ENCODE measurements at regions not wholly inside any gene's neighbourhood (a gene's known extent, or its start where the extent isn't known, plus 50 kb on each side); places are given as distances from the start of the nearest gene placed in this dataset.
A peak's percentile ranks its signal among the peaks of the same experiment; 100 is the strongest.

DNA sequence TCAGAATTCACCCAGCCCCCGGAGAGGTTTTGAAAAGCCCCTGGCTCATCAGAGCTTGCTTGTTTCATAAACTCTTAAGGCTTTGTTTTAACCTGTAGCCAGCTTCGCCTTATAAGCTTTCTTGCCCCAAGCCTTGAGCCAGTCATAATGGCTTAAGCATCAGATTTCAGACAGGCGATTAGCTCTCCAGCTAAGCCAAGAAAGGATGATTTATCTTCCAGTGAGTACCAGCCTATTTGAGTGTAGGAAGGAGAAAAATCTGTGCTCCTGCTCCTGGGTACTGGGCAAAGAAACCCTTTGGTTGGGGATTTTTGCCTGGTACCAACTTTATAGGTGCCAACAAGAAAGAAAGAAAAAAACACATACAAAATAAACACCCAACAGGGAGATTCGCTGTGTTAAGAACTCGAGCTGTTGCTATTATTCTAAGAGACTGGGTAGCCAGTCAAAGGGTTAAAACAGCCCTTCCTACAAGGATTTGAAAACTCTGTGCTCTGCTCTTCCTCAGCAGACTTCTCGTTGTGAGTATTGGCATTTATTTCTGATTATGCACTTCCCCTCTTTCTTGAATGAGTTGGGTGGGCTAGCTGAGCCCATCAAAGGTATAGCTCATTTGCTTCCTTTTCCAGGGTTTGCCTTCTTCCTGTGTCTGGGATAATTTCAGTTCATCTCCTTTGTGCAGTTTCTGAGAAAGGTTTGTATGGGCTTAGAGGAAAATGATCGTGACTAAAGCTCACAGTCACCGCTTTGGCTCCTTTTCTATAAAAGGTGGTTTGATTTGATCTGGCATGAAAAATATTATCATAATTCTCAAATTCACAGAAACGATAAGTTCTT lies 157.2 kb upstream of the DMRT1 start:
- Histone ChIP-seq H3K4me1 (peaks cover 42% of the 10 kb centered on the region), H3K27ac (peak overlapping the region in 3 of 4 donors; percentile 87 to 96 (median 90)), H3K36me3 (replicated peaks in 1 of 2; ENCODE audit: insufficient read depth in 1 of 2, low read depth in 2 of 2) (no peaks in the 10 kb centered on the region), H3K4me3 (no peak overlapping the region), H3K9me3 (no peaks in the 10 kb centered on the region), H3K27me3 (no peaks in the 10 kb centered on the region)
- no peak for DNase-seq
- ATAC-seq = no peak
- whole genome bisulfite sequencing, 2 donors = 47 to 48% methylated on average over 9 of the region's 9 CpGs
- TF ChIP-seq CTCF (IDR thresholded peaks at IDR 0.05) = no peak
- no peak for TF ChIP-seq POLR2A (IDR thresholded peaks at IDR 0.05)
- intact Hi-C loops (cut with DNase I) = no loop called here

DNA sequence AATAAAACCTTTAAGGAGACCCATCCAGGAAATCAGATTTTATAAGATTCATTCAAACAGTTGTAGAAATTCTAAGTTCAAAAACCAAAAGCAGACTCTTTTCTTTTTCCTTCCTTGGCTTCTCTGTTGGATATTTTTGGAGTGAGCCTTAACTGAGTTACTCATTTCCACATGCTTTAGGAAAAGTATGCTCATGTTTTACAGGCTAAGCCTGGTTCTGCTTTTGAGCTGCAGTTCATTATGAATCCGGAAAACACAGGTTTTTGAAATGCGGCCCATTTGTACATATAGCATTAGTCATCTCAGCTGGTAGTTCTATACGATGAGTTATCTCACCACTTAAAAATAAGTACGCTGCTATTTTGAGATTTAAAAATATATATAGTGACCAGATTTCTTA lies 156.6 kb upstream of the DMRT1 start:
- H3K4me3 ChIP-seq = no peak overlapping the region
- peak overlapping the region in 3 of 4 donors; percentile 87 to 96 (median 90) for H3K27ac ChIP-seq
- no peaks in the 10 kb centered on the region for H3K9me3 ChIP-seq
- H3K36me3 ChIP-seq (replicated peaks in 1 of 2; ENCODE audit: insufficient read depth in 1 of 2, low read depth in 2 of 2) = no peaks in the 10 kb centered on the region
- intact Hi-C loops (cut with DNase I) = no loop called here
- TF ChIP-seq CTCF (IDR thresholded peaks at IDR 0.05) (no peak), POLR2A (IDR thresholded peaks at IDR 0.05) (no peak)
- no peaks in the 10 kb centered on the region for H3K27me3 ChIP-seq
- H3K4me1 ChIP-seq = peaks cover 42% of the 10 kb centered on the region
- 45 to 47% methylated on average over 4 of the region's 4 CpGs for WGBS, 2 donors
- DNase-seq = no peak
- ATAC-seq = no peak

DNA sequence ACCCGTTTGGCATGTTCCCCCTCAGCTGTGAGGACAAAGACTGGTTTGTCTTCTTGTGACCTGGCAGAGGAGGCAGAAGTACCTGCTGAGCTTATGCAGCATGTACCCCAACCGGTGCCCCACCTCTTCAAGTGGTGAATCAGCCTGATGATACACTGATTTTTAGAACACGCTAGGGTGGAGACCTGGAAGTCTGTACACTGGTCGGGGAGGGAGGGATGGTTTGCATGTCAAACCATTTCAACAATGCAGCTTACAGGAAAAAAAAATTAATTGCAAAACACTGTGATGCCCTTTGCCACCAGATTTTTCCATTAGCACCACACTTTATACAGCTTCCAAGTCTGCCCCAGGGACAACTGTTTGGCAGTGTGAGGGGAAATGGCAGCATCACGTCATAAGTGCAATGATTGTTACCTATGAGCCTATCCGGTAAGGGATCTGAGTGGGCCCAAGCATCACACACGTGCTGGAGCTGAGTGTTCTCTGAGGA lies 155.1 kb upstream of the DMRT1 start:
- no peak for ATAC-seq
- Histone ChIP-seq H3K27ac (peak overlapping the region in 2 of 4 donors; percentile 90 to 96), H3K36me3 (replicated peaks in 1 of 2; ENCODE audit: insufficient read depth in 1 of 2, low read depth in 2 of 2) (no peaks in the 10 kb centered on the region), H3K27me3 (no peaks in the 10 kb centered on the region), H3K9me3 (no peaks in the 10 kb centered on the region), H3K4me3 (no peak overlapping the region), H3K4me1 (peaks cover 42% of the 10 kb centered on the region)
- TF ChIP-seq CTCF (IDR thresholded peaks at IDR 0.05) (no peak), POLR2A (IDR thresholded peaks at IDR 0.05) (no peak)
- 61 to 71% methylated on average over 7 of the region's 7 CpGs for whole genome bisulfite sequencing, 2 donors
- DNase-seq = peak in 1 of 4 donors; percentile 23
- intact Hi-C loops (cut with DNase I) = no loop called here

DNA sequence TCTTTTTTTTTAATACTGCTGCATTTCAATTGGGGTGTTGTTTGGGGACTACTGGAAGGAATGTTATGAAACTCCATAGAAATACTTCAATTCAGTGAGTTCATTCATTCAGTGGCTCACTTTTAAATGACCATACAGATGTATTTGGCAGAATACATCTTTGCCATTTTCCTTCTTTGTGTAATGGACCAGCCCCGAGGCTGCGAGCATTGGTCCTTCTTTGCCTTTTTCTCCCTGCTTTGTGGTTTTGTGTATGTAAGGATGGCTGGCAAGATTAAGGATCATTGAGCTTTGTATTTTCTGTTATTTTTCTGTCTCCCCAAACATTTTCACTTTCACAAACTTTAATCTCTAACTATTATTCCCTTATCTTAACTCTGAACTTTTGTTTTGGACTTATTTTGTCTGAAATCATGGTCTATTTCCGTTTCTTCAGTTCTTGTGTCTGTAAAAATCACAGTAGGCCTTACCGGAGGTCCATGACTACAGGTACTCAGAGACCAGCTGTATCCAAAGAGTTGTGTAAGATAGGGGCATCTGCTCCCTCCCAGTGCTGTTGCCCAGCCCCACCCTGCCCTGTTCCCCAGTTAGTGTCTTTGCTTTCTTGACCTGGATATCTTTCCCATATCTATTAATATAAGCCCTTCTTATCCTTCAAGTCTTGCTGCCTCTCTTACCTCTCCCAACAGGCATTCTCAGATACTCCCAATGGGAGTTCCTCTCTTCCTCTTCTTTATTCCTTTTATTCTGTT lies 154.3 kb upstream of the DMRT1 start:
- Histone ChIP-seq H3K4me1 (peaks cover 42% of the 10 kb centered on the region), H3K36me3 (replicated peaks in 1 of 2; ENCODE audit: insufficient read depth in 1 of 2, low read depth in 2 of 2) (no peaks in the 10 kb centered on the region), H3K9me3 (no peaks in the 10 kb centered on the region), H3K4me3 (no peak overlapping the region), H3K27ac (peak overlapping the region in 1 of 4 donors; percentile 96), H3K27me3 (no peaks in the 10 kb centered on the region)
- no peak for TF ChIP-seq POLR2A (IDR thresholded peaks at IDR 0.05)
- TF ChIP-seq CTCF (IDR thresholded peaks at IDR 0.05) = no peak
- DNase-seq (no peak), ATAC-seq (no peak)
- WGBS, 2 donors = 98 to 99% methylated on average over 4 of the region's 4 CpGs
- intact Hi-C loops (cut with DNase I) = no loop called here

Data from body of pancreas (tissue), 4 donors.